ENCODE measurements at regions not wholly inside any gene's neighbourhood (a gene's known extent, or its start where the extent isn't known, plus 50 kb on each side); places are given as distances from the start of the nearest gene placed in this dataset.

- TF ChIP-seq ZNF462 (CRISPR knock-in tag; IDR thresholded peaks at IDR 0.05) (no peak), ETS1 (IDR thresholded peaks at IDR 0.05) (no peak), CTCF (conservative IDR thresholded peaks at IDR 0.05; ENCODE audit: low read depth in 2 of 2) (no peak), JUNB (IDR thresholded peaks at IDR 0.05; ENCODE audit: unreplicated experiment) (no peak)
Observed at GRCh38 chr4:20576861-20577260, 123.4 kb upstream of the PACRGL start (continued).

GRCh38 chr4:20577702-20578101 lies 122.6 kb upstream of the PACRGL start:
- H3K4me3 Mint-ChIP-seq = no peak overlapping the region
- TF ChIP-seq CTCF (conservative IDR thresholded peaks at IDR 0.05; ENCODE audit: low read depth in 2 of 2) = no peak
- no peak for TF ChIP-seq STAT1 (IDR thresholded peaks at IDR 0.05; ENCODE audit: unreplicated experiment)
- TF ChIP-seq ETS1 (IDR thresholded peaks at IDR 0.05) = no peak
- TF ChIP-seq POLR2AphosphoS5 (IDR thresholded peaks at IDR 0.05; ENCODE audit: low read depth) = no peak
- TF ChIP-seq, protein P1, sequence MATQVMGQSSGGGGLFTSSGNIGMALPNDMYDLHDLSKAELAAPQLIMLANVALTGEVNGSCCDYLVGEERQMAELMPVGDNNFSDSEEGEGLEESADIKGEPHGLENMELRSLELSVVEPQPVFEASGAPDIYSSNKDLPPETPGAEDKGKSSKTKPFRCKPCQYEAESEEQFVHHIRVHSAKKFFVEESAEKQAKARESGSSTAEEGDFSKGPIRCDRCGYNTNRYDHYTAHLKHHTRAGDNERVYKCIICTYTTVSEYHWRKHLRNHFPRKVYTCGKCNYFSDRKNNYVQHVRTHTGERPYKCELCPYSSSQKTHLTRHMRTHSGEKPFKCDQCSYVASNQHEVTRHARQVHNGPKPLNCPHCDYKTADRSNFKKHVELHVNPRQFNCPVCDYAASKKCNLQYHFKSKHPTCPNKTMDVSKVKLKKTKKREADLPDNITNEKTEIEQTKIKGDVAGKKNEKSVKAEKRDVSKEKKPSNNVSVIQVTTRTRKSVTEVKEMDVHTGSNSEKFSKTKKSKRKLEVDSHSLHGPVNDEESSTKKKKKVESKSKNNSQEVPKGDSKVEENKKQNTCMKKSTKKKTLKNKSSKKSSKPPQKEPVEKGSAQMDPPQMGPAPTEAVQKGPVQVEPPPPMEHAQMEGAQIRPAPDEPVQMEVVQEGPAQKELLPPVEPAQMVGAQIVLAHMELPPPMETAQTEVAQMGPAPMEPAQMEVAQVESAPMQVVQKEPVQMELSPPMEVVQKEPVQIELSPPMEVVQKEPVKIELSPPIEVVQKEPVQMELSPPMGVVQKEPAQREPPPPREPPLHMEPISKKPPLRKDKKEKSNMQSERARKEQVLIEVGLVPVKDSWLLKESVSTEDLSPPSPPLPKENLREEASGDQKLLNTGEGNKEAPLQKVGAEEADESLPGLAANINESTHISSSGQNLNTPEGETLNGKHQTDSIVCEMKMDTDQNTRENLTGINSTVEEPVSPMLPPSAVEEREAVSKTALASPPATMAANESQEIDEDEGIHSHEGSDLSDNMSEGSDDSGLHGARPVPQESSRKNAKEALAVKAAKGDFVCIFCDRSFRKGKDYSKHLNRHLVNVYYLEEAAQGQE (IDR thresholded peaks at IDR 0.05; ENCODE audit: unreplicated experiment) = no peak
- Histone ChIP-seq H3K9me2 (ENCODE audit: insufficient read depth) (no peaks in the 10 kb centered on the region), H3K27me3 (ENCODE audit: insufficient read depth) (no peaks in the 10 kb centered on the region), H3K4me1 (ENCODE audit: insufficient read depth) (peaks cover 19% of the 10 kb centered on the region), H3K36me3 (ENCODE audit: insufficient read depth) (no peaks in the 10 kb centered on the region), H3K79me2 (replicated peaks; ENCODE audit: insufficient read depth) (no peaks in the 10 kb centered on the region), H3K4me3 (no peak overlapping the region), H2AFZ (no peak overlapping the region), H3K27ac (ENCODE audit: low read depth) (no peak overlapping the region), H4K20me1 (replicated peaks; ENCODE audit: insufficient read depth) (no peaks in the 10 kb centered on the region), H3F3A (replicated peaks; ENCODE audit: low read depth) (no peaks in the 10 kb centered on the region), H3K4me2 (no peak overlapping the region)
- DNase-seq (ENCODE audit: low spot score) (no peak), ATAC-seq (no peak)
- H3K27me3 Mint-ChIP-seq (ENCODE audit: insufficient read depth, low read depth, poor library complexity) = no peaks in the 10 kb centered on the region
- no peak overlapping the region for H3K27ac Mint-ChIP-seq
- H3K4me1 Mint-ChIP-seq = peaks cover 19% of the 10 kb centered on the region
- H3K9me3 Mint-ChIP-seq = peaks cover 2% of the 10 kb centered on the region; the same call in 1 of the 3 replicates
- H3K36me3 Mint-ChIP-seq (ENCODE audit: low read depth) = peaks cover 2% of the 10 kb centered on the region; the same call in 1 of the 3 replicates

Data from GM23338 (cell line).